Sigmoid colon (tissue), 6 donors: ENCODE measurements at regions not wholly inside any gene's neighbourhood (a gene's known extent, or its start where the extent isn't known, plus 50 kb on each side); places are given as distances from the start of the nearest gene placed in this dataset.

ENCODE experiments used
- DNase-seq: peaks from one replicate; pipeline ENCODE4 v3.0.0-alpha.2; 2019
- H3K27ac ChIP-seq, 4 donors: fragments of 200-600 bp; sonication (generic); one replicate each; pipeline ENCODE4 v1.5.1; 2016 to 2019; ENCODE audit warnings: mild to moderate bottlenecking in 1 of 4
- H3K27me3 ChIP-seq, 3 donors: fragments of 200-600 bp; sonication (generic); one replicate each; pipeline ENCODE4 v1.5.1; 2019; ENCODE audit warnings: mild to moderate bottlenecking in 1 of 3
- H3K36me3 ChIP-seq, 4 donors: fragments of 200-600 bp; sonication (generic); one replicate each; pipeline ENCODE4 v1.5.1; 2016 to 2019
- H3K4me1 ChIP-seq, 4 donors: fragments of 200-600 bp; sonication (generic); one replicate each; pipeline ENCODE4 v1.5.1; 2017 to 2019
- H3K4me3 ChIP-seq, 4 donors: fragments of 200-600 bp; sonication (generic); one replicate each; pipeline ENCODE4 v1.5.1; 2017 to 2019; ENCODE audit warnings: mild to moderate bottlenecking in 2 of 4, moderate library complexity in 1 of 4
- H3K9me3 ChIP-seq, 4 donors: fragments of 200-600 bp in 3 of 4; sonication (generic) in 3 of 4; one replicate each; pipeline versions ENCODE4 v1.5.1 to v1.6.1; 2013 to 2019
- CTCF ChIP-seq, 4 experiments: fragments of 450-650 bp in 3 of 4; fragments of 200-600 bp in 1 of 4; IDR thresholded peaks; one replicate each; pipeline ENCODE4 v1.5.1; 2016 to 2019; ENCODE audit warnings: antibody characterized with exemption in 4 of 4, mild to moderate bottlenecking in 3 of 4, moderate library complexity in 2 of 4
- EP300 ChIP-seq, 4 donors: sonication (generic); formaldehyde crosslinking; IDR thresholded peaks; one replicate each; pipeline ENCODE4 v1.6.1; 2017; ENCODE audit warnings: antibody characterized with exemption in 4 of 4
- POLR2A ChIP-seq, 2 donors: fragments of 450-650 bp; IDR thresholded peaks; one replicate each; pipeline ENCODE4 v1.6.1; 2016; ENCODE audit warnings: antibody characterized with exemption in 2 of 2, mild to moderate bottlenecking in 2 of 2, moderate library complexity in 2 of 2
- POLR2AphosphoS5 ChIP-seq, 4 donors: sonication (generic); formaldehyde crosslinking; IDR thresholded peaks; one replicate each; pipeline ENCODE4 v1.6.1; 2017; ENCODE audit warnings: antibody characterized with exemption in 4 of 4
- WGBS, 2 donors: extraction: QIAGEN DNeasy Blood & Tissue Kit; methylation state at CpG; one replicate each; pipeline ENCODE4 v1.1.7; 2013; 5-methylcytosine and 5-hydroxymethylcytosine counted together
- intact Hi-C: fragments of 100-400 bp; cut with DNase I; formaldehyde crosslinking; loops from one replicate; pipeline ENCODE4 v1.15.1; 2023
- donor health status: healthy with polysubstance abuse.
- donor health status: healthy.

GRCh38 chr11:41666951-41667653, 207.7 kb upstream of the LRRC4C start:
- 73 to 80% methylated on average over 5 of the region's 5 CpGs for WGBS, 2 donors
- no peak for DNase-seq
- intact Hi-C loops = no loop called here

GRCh38 chr11:41675205-41675604, 215.8 kb upstream of the LRRC4C start:
- Histone ChIP-seq H3K4me3 (no peak overlapping the region), H3K27ac (no peak overlapping the region), H3K36me3 (no peaks in the 10 kb centered on the region), H3K27me3 (no peaks in the 10 kb centered on the region), H3K4me1 (no peaks in the 10 kb centered on the region), H3K9me3 (no peaks in the 10 kb centered on the region)
- intact Hi-C loops = no loop called here
- DNase-seq = no peak
- WGBS, 2 donors = 86 to 87% methylated on average over 1 of the region's 1 CpG
- no peak for TF ChIP-seq POLR2A (IDR thresholded peaks at IDR 0.05)
- TF ChIP-seq EP300 (IDR thresholded peaks at IDR 0.05) = no peak
- TF ChIP-seq POLR2AphosphoS5 (IDR thresholded peaks at IDR 0.05) = no peak
- TF ChIP-seq CTCF (IDR thresholded peaks at IDR 0.05) = no peak

More at GRCh38 chr11:41666951-41667653, 207.7 kb upstream of the LRRC4C start:
- H3K4me3 ChIP-seq = no peak overlapping the region
- no peaks in the 10 kb centered on the region for H3K36me3 ChIP-seq
- H3K9me3 ChIP-seq = no peaks in the 10 kb centered on the region
- H3K4me1 ChIP-seq = no peaks in the 10 kb centered on the region
- no peaks in the 10 kb centered on the region for H3K27me3 ChIP-seq
- no peak for TF ChIP-seq POLR2AphosphoS5 (IDR thresholded peaks at IDR 0.05)
- no peak for TF ChIP-seq POLR2A (IDR thresholded peaks at IDR 0.05)
- no peak for TF ChIP-seq EP300 (IDR thresholded peaks at IDR 0.05)
- TF ChIP-seq CTCF (IDR thresholded peaks at IDR 0.05) = no peak
- no peak overlapping the region for H3K27ac ChIP-seq

- Histone ChIP-seq H3K27ac (no peak overlapping the region), H3K27me3 (no peaks in the 10 kb centered on the region), H3K36me3 (no peaks in the 10 kb centered on the region), H3K9me3 (no peaks in the 10 kb centered on the region), H3K4me1 (no peaks in the 10 kb centered on the region), H3K4me3 (no peak overlapping the region)
- 84 to 86% methylated on average over 3 of the region's 3 CpGs for WGBS, 2 donors
- no peak for TF ChIP-seq POLR2A (IDR thresholded peaks at IDR 0.05)
- no peak for TF ChIP-seq POLR2AphosphoS5 (IDR thresholded peaks at IDR 0.05)
- TF ChIP-seq EP300 (IDR thresholded peaks at IDR 0.05) = no peak
- no peak for TF ChIP-seq CTCF (IDR thresholded peaks at IDR 0.05)
- intact Hi-C loops = no loop called here
- DNase-seq = no peak
Measured at GRCh38 chr11:41713030-41713429, 253.6 kb upstream of the LRRC4C start.

- TF ChIP-seq CTCF (IDR thresholded peaks at IDR 0.05) (no peak), POLR2A (IDR thresholded peaks at IDR 0.05) (no peak), POLR2AphosphoS5 (IDR thresholded peaks at IDR 0.05) (no peak)
- no peaks in the 10 kb centered on the region for H3K4me1 ChIP-seq
- H3K36me3 ChIP-seq = no peaks in the 10 kb centered on the region
- H3K9me3 ChIP-seq = peaks cover 0 to 4% (median 0%) of the 10 kb centered on the region in 4 donors
- no peak overlapping the region for H3K4me3 ChIP-seq
- H3K27ac ChIP-seq = no peak overlapping the region
- no peak for DNase-seq
- intact Hi-C loops = no loop called here
- WGBS, 2 donors = 54 to 71% methylated on average over 2 of the region's 2 CpGs
- H3K27me3 ChIP-seq = no peaks in the 10 kb centered on the region
Measured at GRCh38 chr11:41714101-41714500, 254.6 kb upstream of the LRRC4C start.

- TF ChIP-seq CTCF (IDR thresholded peaks at IDR 0.05) (no peak), POLR2AphosphoS5 (IDR thresholded peaks at IDR 0.05) (no peak), POLR2A (IDR thresholded peaks at IDR 0.05) (no peak), EP300 (IDR thresholded peaks at IDR 0.05) (no peak)
- intact Hi-C loops = no loop called here
- WGBS, 2 donors = 88 to 92% methylated on average over 3 of the region's 3 CpGs
Measured at GRCh38 chr11:41716862-41717261, 257.4 kb upstream of the LRRC4C start.

More at GRCh38 chr11:41716862-41717261, 257.4 kb upstream of the LRRC4C start:
- Histone ChIP-seq H3K9me3 (peaks cover 0 to 4% (median 0%) of the 10 kb centered on the region in 4 donors), H3K36me3 (no peaks in the 10 kb centered on the region), H3K27me3 (no peaks in the 10 kb centered on the region), H3K27ac (no peak overlapping the region), H3K4me3 (no peak overlapping the region), H3K4me1 (no peaks in the 10 kb centered on the region)
- DNase-seq = no peak
